GM12892 (cell line): ENCODE measurements at regions not wholly inside any gene's neighbourhood (a gene's known extent, or its start where the extent isn't known, plus 50 kb on each side); places are given as distances from the start of the nearest gene placed in this dataset.

ENCODE experiments used
- POLR2A ChIP-seq: IDR thresholded peaks from 2 replicates; pipeline ENCODE4 v1.6.1; 2011; ENCODE audit warnings: low read depth, low read length, control low read depth
- POLR2AphosphoS5 ChIP-seq: IDR thresholded peaks from 2 replicates; pipeline ENCODE4 v1.6.1; 2011; ENCODE audit warnings: low read depth, low read length, control low read depth
- TAF1 ChIP-seq: IDR thresholded peaks from 2 replicates; pipeline ENCODE4 v1.6.1; 2011; ENCODE audit warnings: low read depth, mild to moderate bottlenecking, control low read depth, low read length, borderline replicate concordance

DNA sequence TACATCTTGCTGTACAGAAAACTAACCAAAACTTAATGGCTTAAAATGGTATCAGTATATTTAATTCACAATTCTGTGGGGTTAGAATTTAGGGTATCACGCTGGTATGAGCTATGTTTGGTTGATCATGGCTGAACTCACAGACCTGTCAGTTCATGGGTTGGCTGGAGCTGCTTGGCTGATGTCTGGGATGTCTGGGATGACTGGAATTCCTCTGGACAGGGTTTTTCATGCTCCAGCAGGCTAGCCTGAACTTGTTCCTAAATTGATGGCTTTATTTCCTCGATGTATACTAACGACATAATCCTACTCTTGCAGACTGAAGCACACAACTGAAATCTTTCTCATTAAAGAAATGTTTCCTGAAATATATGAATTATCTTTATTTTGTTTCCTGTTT, 338.9 kb upstream of the GBE1 start:
- TF ChIP-seq POLR2A (no peak), POLR2AphosphoS5 (no peak), TAF1 (no peak)
